K562 (cell line): ENCODE measurements at regions not wholly inside any gene's neighbourhood (a gene's known extent, or its start where the extent isn't known, plus 50 kb on each side); places are given as distances from the start of the nearest gene placed in this dataset.

Source experiments
- ATAC-seq: fragments of 200-7000 bp; cut with Tn5 transposase; 3 replicates; pipeline ENCODE4 v1.9.1; 2020; ENCODE audit warnings: moderate library complexity
- BruUV-seq: library from RNA; stranded (reverse); fragments of 400-500 nt; replicated peaks from 2 replicates; lab custom pipeline; 2021; lab: Mats Ljungman, UMichigan
- CTCF ChIA-PET: fragments of 300-600 bp; formaldehyde crosslinking; extraction: SDS; loops from one replicate; lab custom pipeline; 2021; ENCODE audit warnings: low intra/inter-chr PET ratio; lab: Yijun Ruan, JAX
- POLR2A ChIA-PET: fragments of 300-600, 350-650 bp; sonication (Branson Sonifier 250); formaldehyde crosslinking; extraction: SDS; loops from one replicate; lab custom pipeline; 2021; ENCODE audit warnings: antibody characterized with exemption, inconsistent platforms; lab: Yijun Ruan, JAX
- DNase-seq, 4 experiments: peaks; one replicate each; pipeline versions ENCODE4 v3.0.0 to v3.0.0-alpha.2; 2011 to 2018; ENCODE audit warnings: low spot score in 3 of 4, mixed read lengths in 3 of 4; ENCODE audit errors: extremely low read depth in 1 of 4
- FAIRE-seq: peaks from 2 replicates; lab custom pipeline; 2011; peaks lifted over from hg19 to GRCh38; lab: Jason Lieb, UNC
- H2AFZ ChIP-seq: 2 replicates; pipeline ENCODE4 v1.6.0; 2011; ENCODE audit warnings: low read depth, low read length, control low read depth, inconsistent platforms
- H3K27ac ChIP-seq: fragments of 200-600 bp; 3 replicates; pipeline ENCODE4 v1.8.0; 2011; ENCODE audit warnings: low read depth, mild to moderate bottlenecking, control low read depth, inconsistent platforms, low read length, moderate library complexity, mixed read lengths; ENCODE audit errors: extremely low read depth
- H3K27me3 ChIP-seq, 2 experiments: fragments of 300-600 bp in 1 of 2; 2 replicates in 1 of 2; 3 replicates in 1 of 2; pipeline versions ENCODE4 v1.6.0 to v1.8.0; 2011; ENCODE audit warnings: inconsistent platforms in 2 of 2, low read length in 2 of 2, mild to moderate bottlenecking in 1 of 2, mixed read lengths in 1 of 2, moderate library complexity in 1 of 2; ENCODE audit not compliant: control insufficient read depth in 2 of 2, insufficient read depth in 2 of 2
- H3K36me3 ChIP-seq: fragments of 300-600 bp; 3 replicates; pipeline ENCODE4 v1.8.0; 2011; ENCODE audit warnings: mild to moderate bottlenecking, low read length, inconsistent platforms; ENCODE audit not compliant: control insufficient read depth, insufficient read depth
- H3K4me1 ChIP-seq, 2 experiments: fragments of 200-600 bp in 1 of 2; replicated peaks in 1 of 2; 2 replicates in 1 of 2; 3 replicates in 1 of 2; pipeline versions ENCODE4 v1.5.1 to v1.8.0; 2011; ENCODE audit warnings: inconsistent platforms in 2 of 2, low read length in 2 of 2, mild to moderate bottlenecking in 1 of 2, mixed read lengths in 1 of 2, moderate library complexity in 1 of 2; ENCODE audit not compliant: control insufficient read depth in 2 of 2, insufficient read depth in 2 of 2
- H3K4me2 ChIP-seq: 2 replicates; pipeline ENCODE4 v1.6.1; 2011; ENCODE audit warnings: low read length, control low read depth, inconsistent platforms, mixed read lengths; ENCODE audit not compliant: insufficient read depth
- H3K4me3 ChIP-seq: fragments of 200-600 bp; sonication (generic), shearing (Covaris generic); 2 replicates; pipeline ENCODE4 v1.5.1; 2016; ENCODE audit warnings: control low read depth, inconsistent platforms
- H3K79me2 ChIP-seq: fragments of 200-600 bp; 3 replicates; pipeline ENCODE4 v1.8.0; 2011; ENCODE audit warnings: low read length, inconsistent platforms; ENCODE audit not compliant: control insufficient read depth, insufficient read depth
- H3K9ac ChIP-seq, 2 experiments: 2 replicates each; pipeline versions ENCODE4 v1.6.0 to v1.6.1; 2011; ENCODE audit warnings: low read depth in 2 of 2, low read length in 2 of 2, control low read depth in 1 of 2, inconsistent platforms in 1 of 2, mild to moderate bottlenecking in 1 of 2, mixed read lengths in 1 of 2; ENCODE audit not compliant: insufficient read depth in 1 of 2
- H3K9me1 ChIP-seq: one replicate; pipeline ENCODE4 v1.6.0; 2011; ENCODE audit warnings: inconsistent platforms, mild to moderate bottlenecking, low read length, moderate library complexity; ENCODE audit not compliant: control insufficient read depth, insufficient read depth
- H3K9me3 ChIP-seq: replicated peaks from 2 replicates; pipeline ENCODE4 v1.5.1; 2011; ENCODE audit warnings: low read depth, low read length, inconsistent platforms; ENCODE audit not compliant: control insufficient read depth, insufficient read depth
- H4K20me1 ChIP-seq: replicated peaks from 2 replicates; pipeline ENCODE4 v1.6.1; 2011; ENCODE audit warnings: low read length, inconsistent platforms, mixed read lengths; ENCODE audit not compliant: control insufficient read depth, insufficient read depth
- CXXC5 ChIP-seq: fragments of 250-450 bp; sonication (Bioruptor Pico); IDR thresholded peaks from 2 replicates; pipeline ENCODE4 v1.8.0; 2022; ENCODE audit warnings: inconsistent platforms, mild to moderate bottlenecking, moderate library complexity
- JUN ChIP-seq, 2 experiments: sonication (generic) in 1 of 2; formaldehyde crosslinking in 1 of 2; IDR thresholded peaks; 2 replicates each; pipeline versions ENCODE4 v1.6.1 to v1.8.0; 2012 to 2022; ENCODE audit warnings: borderline replicate concordance in 2 of 2, mild to moderate bottlenecking in 2 of 2, improper control_type of control experiment in 1 of 2, low read depth in 1 of 2, low read length in 1 of 2, missing genetic modification reagents in 1 of 2
- KDM4B ChIP-seq, 2 experiments: fragments of 450-650 bp in 1 of 2; sonication (generic) in 1 of 2; IDR thresholded peaks; 2 replicates each; pipeline ENCODE4 v1.6.1; 2016 to 2017; ENCODE audit warnings: borderline replicate concordance in 2 of 2, antibody characterized with exemption in 1 of 2, low read depth in 1 of 2, mild to moderate bottlenecking in 1 of 2
- WGBS: fragments of 100-300 bp; shearing (Covaris generic); methylation state at CpG from one replicate; pipeline ENCODE4 v1.1.6; 2016; ENCODE audit warnings: low coverage, mixed read lengths; ENCODE audit not compliant: insufficient coverage; ENCODE audit errors: missing lambda C conversion rate; 5-methylcytosine and 5-hydroxymethylcytosine counted together
- in situ Hi-C: fragments of 300-500 bp; cut with MboI; formaldehyde crosslinking; loops from 4 replicates; pipeline ENCODE4 v1.15.0; 2018; ENCODE audit warnings: inconsistent platforms, mixed read lengths
- intact Hi-C: fragments of 100-400 bp; cut with micrococcal nuclease; formaldehyde crosslinking; loops from 2 replicates; pipeline ENCODE4 v1.14.2; 2022
- TF ChIP-seq, protein P1 (sequence below), 2 experiments: IDR thresholded peaks in 1 of 2; conservative IDR thresholded peaks in 1 of 2; 2 replicates each; pipeline ENCODE4 v1.6.1; 2016; ENCODE audit warnings: low read depth in 2 of 2, mild to moderate bottlenecking in 1 of 2, missing compliant biosample characterization in 1 of 2, missing genetic modification characterization in 1 of 2, moderate library complexity in 1 of 2

DNA sequence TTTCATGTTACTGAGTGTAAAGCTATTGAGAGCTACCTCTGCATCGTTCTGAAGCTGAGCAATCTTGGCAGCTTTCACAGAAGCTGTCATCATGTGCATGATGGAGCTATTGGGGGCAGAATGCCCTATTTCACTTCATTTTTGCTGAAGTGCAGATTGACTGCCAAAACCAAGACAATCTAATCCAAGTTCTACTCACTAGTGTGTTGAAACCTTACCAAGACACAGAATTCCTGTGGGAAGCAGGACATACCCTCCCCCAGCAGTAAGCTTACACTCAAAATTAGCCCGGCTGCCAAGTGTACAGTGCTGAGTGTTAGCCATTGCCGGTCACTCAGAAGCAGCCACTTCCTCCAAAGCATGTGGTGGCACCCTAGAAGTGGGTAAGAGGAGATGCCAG is 177.3 kb upstream of the TENT5A start:
- no peaks in the 10 kb centered on the region for H3K4me1 ChIP-seq
- no peaks in the 10 kb centered on the region for H3K79me2 ChIP-seq
- ATAC-seq (no peak), DNase-seq (no peak), FAIRE-seq (no peak)
- no peak overlapping the region; a peak in 1 of 4 replicates for H3K9ac ChIP-seq
- H4K20me1 ChIP-seq, result no peaks in the 10 kb centered on the region
- no peak overlapping the region for H2AFZ ChIP-seq
- no peaks in the 10 kb centered on the region for H3K36me3 ChIP-seq
- no peak overlapping the region for H3K4me3 ChIP-seq
- no peaks in the 10 kb centered on the region for H3K9me3 ChIP-seq
- ChIA-PET CTCF (no interaction called here), POLR2A (interaction anchor here (0.6 kb wide), 1 partner anchor 27 kb away, joined by 3 read pairs; no protein-coding TSS in a partner anchor)
- no peaks in the 10 kb centered on the region for H3K27me3 ChIP-seq
- in situ Hi-C loops, result no loop called here
- TF ChIP-seq CXXC5, result no peak
- TF ChIP-seq, protein P1, sequence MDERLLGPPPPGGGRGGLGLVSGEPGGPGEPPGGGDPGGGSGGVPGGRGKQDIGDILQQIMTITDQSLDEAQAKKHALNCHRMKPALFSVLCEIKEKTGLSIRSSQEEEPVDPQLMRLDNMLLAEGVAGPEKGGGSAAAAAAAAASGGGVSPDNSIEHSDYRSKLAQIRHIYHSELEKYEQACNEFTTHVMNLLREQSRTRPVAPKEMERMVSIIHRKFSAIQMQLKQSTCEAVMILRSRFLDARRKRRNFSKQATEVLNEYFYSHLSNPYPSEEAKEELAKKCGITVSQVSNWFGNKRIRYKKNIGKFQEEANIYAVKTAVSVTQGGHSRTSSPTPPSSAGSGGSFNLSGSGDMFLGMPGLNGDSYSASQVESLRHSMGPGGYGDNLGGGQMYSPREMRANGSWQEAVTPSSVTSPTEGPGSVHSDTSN (CRISPR knock-in tag; IDR thresholded peaks at IDR 0.05; ENCODE audit: low read depth), result no peak
- TF ChIP-seq, protein P1 (tag; conservative IDR thresholded peaks at IDR 0.05; ENCODE audit: low read depth), result 0 out of 2 replicates have a peak, but pooled peaks have one; percentile 12
- H3K9me1 ChIP-seq, result no peaks in the 10 kb centered on the region
- intact Hi-C loops, result no loop called here
- no TSS peak for BruUV-seq
- no peak overlapping the region for H3K27ac ChIP-seq
- no peak overlapping the region for H3K4me2 ChIP-seq
- WGBS, result 3% methylated on average over 3 of the region's 3 CpGs

DNA sequence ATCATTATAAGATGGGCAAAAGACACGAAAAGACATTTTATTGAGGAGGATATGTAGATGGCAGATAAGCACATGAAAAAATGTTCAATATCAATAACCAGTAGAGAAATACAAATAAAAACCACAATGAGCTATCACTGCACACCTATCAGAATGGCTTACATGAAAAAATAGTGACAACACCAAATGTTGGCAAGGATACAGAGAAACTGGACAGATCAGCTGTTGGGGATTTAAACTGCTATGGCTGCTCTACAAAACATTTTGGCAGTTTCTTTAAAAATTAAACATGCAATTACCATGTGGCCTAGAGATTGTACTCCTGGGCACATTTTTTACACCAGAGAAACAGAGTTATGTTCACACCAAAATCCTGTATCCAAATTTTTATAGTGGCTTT is 172.7 kb upstream of the TENT5A start:
- FAIRE-seq, result no peak
- no TSS peak for BruUV-seq
- TF ChIP-seq KDM4B (IDR thresholded peaks at IDR 0.05; ENCODE audit: borderline replicate concordance in 2 of 2, low read depth in 1 of 2), result no peak
- TF ChIP-seq JUN (IDR thresholded peaks at IDR 0.05; ENCODE audit: borderline replicate concordance, low read depth, low read length), result no peak
- no peak for TF ChIP-seq JUN (CRISPR knock-in tag; IDR thresholded peaks at IDR 0.05; ENCODE audit: borderline replicate concordance)

More for the DNA sequence above, 172.7 kb upstream of the TENT5A start:
- H3K4me1 ChIP-seq, result no peaks in the 10 kb centered on the region
- H3K9ac ChIP-seq, result no peak overlapping the region
- H3K36me3 ChIP-seq, result no peaks in the 10 kb centered on the region
- WGBS, result 6% methylated on average over 1 of the region's 1 CpG
- DNase-seq (no peak), ATAC-seq (no peak)
- no peak overlapping the region for H3K4me3 ChIP-seq
- no peaks in the 10 kb centered on the region for H3K79me2 ChIP-seq
- H3K27me3 ChIP-seq, result no peaks in the 10 kb centered on the region
- in situ Hi-C loops, result no loop called here
- H2AFZ ChIP-seq, result no peak overlapping the region
- H3K9me1 ChIP-seq, result no peaks in the 10 kb centered on the region
- ChIA-PET POLR2A (no interaction called here), CTCF (no interaction called here)
- H3K27ac ChIP-seq, result no peak overlapping the region
- no peaks in the 10 kb centered on the region for H4K20me1 ChIP-seq
- H3K4me2 ChIP-seq, result no peak overlapping the region
- H3K9me3 ChIP-seq, result no peaks in the 10 kb centered on the region
- intact Hi-C loops, result no loop called here
